GM23338 (cell line): ENCODE measurements at regions not wholly inside any gene's neighbourhood (a gene's known extent, or its start where the extent isn't known, plus 50 kb on each side); places are given as distances from the start of the nearest gene placed in this dataset.

ENCODE experiments used
- ATAC-seq: fragments of 200-7000 bp; cut with Tn5 transposase; 3 replicates; pipeline ENCODE4 v1.9.1; 2020
- DNase-seq: peaks from one replicate; pipeline ENCODE4 v3.0.0-alpha.2; 2015; ENCODE audit warnings: low spot score
- H2AFZ ChIP-seq: fragments of 200-600 bp; sonication (generic); 2 replicates; pipeline ENCODE4 v1.8.0; 2016; ENCODE audit warnings: antibody characterized with exemption, mild to moderate bottlenecking, moderate library complexity
- H3F3A ChIP-seq: fragments of 200-600 bp; sonication (generic); replicated peaks from 2 replicates; pipeline ENCODE4 v1.8.0; 2017; ENCODE audit warnings: antibody characterized with exemption, mixed run types, low read depth
- H3K27ac ChIP-seq: fragments of 200-600 bp; sonication (generic); 2 replicates; pipeline ENCODE4 v1.6.1; 2016; ENCODE audit warnings: low read depth
- H3K27me3 ChIP-seq: fragments of 200-600 bp; sonication (generic); 2 replicates; pipeline ENCODE4 v1.8.0; 2016; ENCODE audit warnings: mild to moderate bottlenecking, mixed run types, moderate library complexity; ENCODE audit not compliant: insufficient read depth
- H3K36me3 ChIP-seq: fragments of 200-600 bp; sonication (generic); 2 replicates; pipeline ENCODE4 v1.8.0; 2016; ENCODE audit warnings: mild to moderate bottlenecking; ENCODE audit not compliant: insufficient read depth
- H3K4me1 ChIP-seq: fragments of 200-600 bp; sonication (generic); 2 replicates; pipeline ENCODE4 v1.8.0; 2016; ENCODE audit warnings: mild to moderate bottlenecking, moderate library complexity; ENCODE audit not compliant: insufficient read depth
- H3K4me2 ChIP-seq: fragments of 200-600 bp; sonication (generic); 2 replicates; pipeline ENCODE4 v1.7.1; 2017; ENCODE audit warnings: mixed run types
- H3K4me3 ChIP-seq: fragments of 200-600 bp; sonication (generic); 2 replicates; pipeline ENCODE4 v1.6.1; 2016; ENCODE audit warnings: mixed run types
- H3K79me2 ChIP-seq: fragments of 200-600 bp; sonication (generic); replicated peaks from 2 replicates; pipeline ENCODE4 v1.8.0; 2017; ENCODE audit warnings: mild to moderate bottlenecking; ENCODE audit not compliant: insufficient read depth
- H3K9me2 ChIP-seq: fragments of 200-600 bp; sonication (generic); 2 replicates; pipeline ENCODE4 v1.8.0; 2017; ENCODE audit not compliant: insufficient read depth
- H4K20me1 ChIP-seq: fragments of 200-600 bp; sonication (generic); replicated peaks from 2 replicates; pipeline ENCODE4 v1.8.0; 2017; ENCODE audit warnings: mild to moderate bottlenecking; ENCODE audit not compliant: insufficient read depth
- H3K27ac Mint-ChIP-seq: 2 replicates; pipeline ENCODE4 v1.8.0; 2020; ENCODE audit warnings: inconsistent platforms, mild to moderate bottlenecking, moderate library complexity, mixed read lengths
- H3K27me3 Mint-ChIP-seq: 3 replicates; pipeline ENCODE4 v1.8.0; 2022; ENCODE audit warnings: low read depth, mild to moderate bottlenecking, moderate library complexity, mixed read lengths, inconsistent platforms; ENCODE audit not compliant: insufficient read depth, poor library complexity
- H3K36me3 Mint-ChIP-seq: 3 replicates; pipeline ENCODE4 v1.8.0; 2021; ENCODE audit warnings: low read depth, mild to moderate bottlenecking, inconsistent platforms, moderate library complexity, mixed read lengths
- H3K4me1 Mint-ChIP-seq: 3 replicates; pipeline ENCODE4 v1.8.0; 2020; ENCODE audit warnings: mild to moderate bottlenecking, inconsistent platforms, mixed read lengths
- H3K4me3 Mint-ChIP-seq: 3 replicates; pipeline ENCODE4 v1.8.0; 2021; ENCODE audit warnings: moderate library complexity, mild to moderate bottlenecking, inconsistent platforms, mixed read lengths
- H3K9me3 Mint-ChIP-seq: 3 replicates; pipeline ENCODE4 v1.8.0; 2020; ENCODE audit warnings: moderate library complexity, mild to moderate bottlenecking, inconsistent platforms, mixed read lengths
- ETS1 ChIP-seq: IDR thresholded peaks from 2 replicates; pipeline ENCODE4 v1.6.1; 2016; ENCODE audit warnings: antibody characterized with exemption
- EZH2phosphoT487 ChIP-seq: fragments of 200-600 bp; sonication (generic); IDR thresholded peaks from one replicate; pipeline ENCODE4 v1.8.1; 2018; ENCODE audit warnings: antibody characterized with exemption; ENCODE audit not compliant: unreplicated experiment
- JUNB ChIP-seq: IDR thresholded peaks from one replicate; pipeline ENCODE4 v1.6.1; 2016; ENCODE audit warnings: antibody characterized with exemption; ENCODE audit not compliant: unreplicated experiment
- ZNF331 ChIP-seq: fragments of 250-450 bp; sonication (Bioruptor Pico); IDR thresholded peaks from 2 replicates; pipeline ENCODE4 v1.5.0; 2020; ENCODE audit warnings: low read depth, mild to moderate bottlenecking, moderate library complexity
- ZNF462 ChIP-seq: fragments of 250-450 bp; sonication (Bioruptor Pico); IDR thresholded peaks from 2 replicates; pipeline ENCODE4 v1.5.0; 2020; ENCODE audit warnings: mild to moderate bottlenecking, moderate library complexity

GRCh38 chr14:97524589-97525319 is 727.6 kb downstream of the VRK1 start (continued):
- TF ChIP-seq ZNF462 (CRISPR knock-in tag): no peak

- H2AFZ ChIP-seq: no peak overlapping the region
- no peaks in the 10 kb centered on the region for H3K79me2 ChIP-seq
- no peaks in the 10 kb centered on the region for H4K20me1 ChIP-seq
- no peak overlapping the region for H3K4me3 ChIP-seq
- Mint-ChIP-seq H3K9me3 (no peaks in the 10 kb centered on the region), H3K4me1 (no peaks in the 10 kb centered on the region; the same call in 1 of the 3 replicates), H3K4me3 (no peak overlapping the region), H3K36me3 (no peaks in the 10 kb centered on the region; the same call in 2 of the 3 replicates), H3K27ac (no peak overlapping the region), H3K27me3 (no peaks in the 10 kb centered on the region)
- no peak overlapping the region for H3K4me2 ChIP-seq
- no peaks in the 10 kb centered on the region; the same call in 1 of the 2 replicates for H3K9me2 ChIP-seq
- H3K36me3 ChIP-seq: no peaks in the 10 kb centered on the region
- H3F3A ChIP-seq: no peaks in the 10 kb centered on the region
- no peaks in the 10 kb centered on the region for H3K4me1 ChIP-seq
- DNase-seq (no peak), ATAC-seq (no peak)
- no peaks in the 10 kb centered on the region for H3K27me3 ChIP-seq
- H3K27ac ChIP-seq: no peak overlapping the region
- TF ChIP-seq ZNF462 (CRISPR knock-in tag) (no peak), JUNB (no peak), EZH2phosphoT487 (no peak), ETS1 (no peak), ZNF331 (CRISPR knock-in tag) (no peak)
Observed at GRCh38 chr14:97527993-97528392, 730.8 kb downstream of the VRK1 start.
